ENCODE measurements at regions not wholly inside any gene's neighbourhood (a gene's known extent, or its start where the extent isn't known, plus 50 kb on each side); places are given as distances from the start of the nearest gene placed in this dataset.

DNA sequence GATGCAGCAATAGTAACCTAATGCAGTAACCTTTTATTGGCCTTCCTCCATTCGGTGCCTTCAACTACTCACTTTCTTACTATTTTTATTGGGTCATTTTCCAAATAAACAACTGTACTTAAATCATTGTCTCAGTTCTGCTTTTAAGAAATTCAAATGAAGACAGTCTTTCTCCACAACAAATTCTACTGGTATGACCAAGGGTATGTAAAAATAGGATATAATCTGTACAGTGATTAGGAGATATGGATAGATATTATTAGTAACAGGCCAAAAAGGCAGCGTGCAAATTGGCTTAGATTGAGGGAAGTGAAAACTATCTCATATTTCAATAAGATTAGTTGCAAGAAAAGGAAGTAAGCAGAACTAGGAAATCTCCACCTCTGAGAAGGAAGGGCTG lies 177.4 kb upstream of the PPP1R2C start (continued):
- TF ChIP-seq, protein P1, sequence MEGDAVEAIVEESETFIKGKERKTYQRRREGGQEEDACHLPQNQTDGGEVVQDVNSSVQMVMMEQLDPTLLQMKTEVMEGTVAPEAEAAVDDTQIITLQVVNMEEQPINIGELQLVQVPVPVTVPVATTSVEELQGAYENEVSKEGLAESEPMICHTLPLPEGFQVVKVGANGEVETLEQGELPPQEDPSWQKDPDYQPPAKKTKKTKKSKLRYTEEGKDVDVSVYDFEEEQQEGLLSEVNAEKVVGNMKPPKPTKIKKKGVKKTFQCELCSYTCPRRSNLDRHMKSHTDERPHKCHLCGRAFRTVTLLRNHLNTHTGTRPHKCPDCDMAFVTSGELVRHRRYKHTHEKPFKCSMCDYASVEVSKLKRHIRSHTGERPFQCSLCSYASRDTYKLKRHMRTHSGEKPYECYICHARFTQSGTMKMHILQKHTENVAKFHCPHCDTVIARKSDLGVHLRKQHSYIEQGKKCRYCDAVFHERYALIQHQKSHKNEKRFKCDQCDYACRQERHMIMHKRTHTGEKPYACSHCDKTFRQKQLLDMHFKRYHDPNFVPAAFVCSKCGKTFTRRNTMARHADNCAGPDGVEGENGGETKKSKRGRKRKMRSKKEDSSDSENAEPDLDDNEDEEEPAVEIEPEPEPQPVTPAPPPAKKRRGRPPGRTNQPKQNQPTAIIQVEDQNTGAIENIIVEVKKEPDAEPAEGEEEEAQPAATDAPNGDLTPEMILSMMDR (IDR thresholded peaks at IDR 0.05; ENCODE audit: control extremely low read depth in 1 of 3, insufficient read depth in 1 of 3, low read depth in 1 of 3, low read length in 3 of 3): no peak
- TF ChIP-seq RBBP5 (IDR thresholded peaks at IDR 0.05; ENCODE audit: borderline replicate concordance, low read depth, low read length) (no peak), SAP30 (IDR thresholded peaks at IDR 0.05; ENCODE audit: insufficient read depth, insufficient replicate concordance, low read length) (no peak), CEBPB (IDR thresholded peaks at IDR 0.05; ENCODE audit: low read depth, low read length) (no peak), SP4 (IDR thresholded peaks at IDR 0.05; ENCODE audit: low read length) (no peak), CHD2 (IDR thresholded peaks at IDR 0.05; ENCODE audit: low read length) (no peak)
